ENCODE measurements at regions not wholly inside any gene's neighbourhood (a gene's known extent, or its start where the extent isn't known, plus 50 kb on each side); places are given as distances from the start of the nearest gene placed in this dataset.

DNA sequence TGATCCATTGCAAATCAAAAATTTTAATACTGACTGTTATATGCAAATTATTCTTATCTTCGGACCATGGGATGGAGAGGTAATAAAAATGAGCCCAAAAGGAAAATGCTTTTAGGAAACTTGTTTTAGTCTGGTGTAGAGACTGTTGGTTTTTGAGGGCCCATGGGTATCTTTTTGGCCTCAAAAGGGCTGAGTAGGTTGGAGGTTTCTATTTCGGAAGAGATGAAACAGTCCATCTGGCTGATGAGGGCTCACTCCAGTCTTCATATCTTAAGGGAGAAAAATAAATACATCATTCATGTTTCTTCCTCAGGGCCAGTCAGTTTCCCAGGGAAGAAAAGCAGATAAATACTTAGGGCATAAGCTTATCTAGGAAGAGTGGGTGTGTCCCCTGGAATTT lies 290.7 kb downstream of the RMST start:
- DNase-seq (ENCODE audit: extremely low spot score): no peak
- TF ChIP-seq SP1 (IDR thresholded peaks at IDR 0.05) (no peak), L3MBTL2 (conservative IDR thresholded peaks at IDR 0.05) (no peak), NFRKB (IDR thresholded peaks at IDR 0.05) (no peak), HDGF (IDR thresholded peaks at IDR 0.05; ENCODE audit: borderline replicate concordance) (no peak), FOXK2 (IDR thresholded peaks at IDR 0.05) (no peak), BHLHE40 (IDR thresholded peaks at IDR 0.05; ENCODE audit: borderline replicate concordance) (no peak), CTBP1 (IDR thresholded peaks at IDR 0.05; ENCODE audit: borderline replicate concordance) (no peak), LEF1 (IDR thresholded peaks at IDR 0.05; ENCODE audit: borderline replicate concordance) (no peak)
- TF ChIP-seq, protein P1, sequence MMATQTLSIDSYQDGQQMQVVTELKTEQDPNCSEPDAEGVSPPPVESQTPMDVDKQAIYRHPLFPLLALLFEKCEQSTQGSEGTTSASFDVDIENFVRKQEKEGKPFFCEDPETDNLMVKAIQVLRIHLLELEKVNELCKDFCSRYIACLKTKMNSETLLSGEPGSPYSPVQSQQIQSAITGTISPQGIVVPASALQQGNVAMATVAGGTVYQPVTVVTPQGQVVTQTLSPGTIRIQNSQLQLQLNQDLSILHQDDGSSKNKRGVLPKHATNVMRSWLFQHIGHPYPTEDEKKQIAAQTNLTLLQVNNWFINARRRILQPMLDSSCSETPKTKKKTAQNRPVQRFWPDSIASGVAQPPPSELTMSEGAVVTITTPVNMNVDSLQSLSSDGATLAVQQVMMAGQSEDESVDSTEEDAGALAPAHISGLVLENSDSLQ (IDR thresholded peaks at IDR 0.05): no peak
- CTCF ChIA-PET: no interaction called here
- POLR2A ChIA-PET: no interaction called here

DNA sequence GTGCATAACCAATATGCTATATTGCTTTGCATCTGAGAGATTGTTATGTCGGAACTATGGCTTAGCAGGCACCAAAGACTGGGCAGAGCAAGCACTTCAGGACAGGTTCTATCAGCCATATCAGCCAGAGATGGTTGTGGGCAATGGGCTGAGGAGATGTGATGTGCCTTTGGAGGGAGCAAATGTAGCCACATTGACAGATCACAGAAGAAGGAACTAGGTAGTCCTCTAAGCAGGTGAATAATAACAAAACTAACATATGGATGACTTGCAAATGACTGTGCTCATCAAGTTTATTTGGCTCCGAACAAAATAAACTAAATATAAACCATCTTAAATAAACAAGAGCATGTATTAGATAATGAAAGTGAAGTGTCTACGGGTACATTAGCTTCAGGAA lies 291.7 kb downstream of the RMST start:
- ChIA-PET POLR2A (no interaction called here), CTCF (no interaction called here)
- no peak for TF ChIP-seq ELF4 (IDR thresholded peaks at IDR 0.05)
- TF ChIP-seq TARDBP (IDR thresholded peaks at IDR 0.05): no peak
- no peak for TF ChIP-seq ZNF384 (IDR thresholded peaks at IDR 0.05)
- no peak for TF ChIP-seq LEF1 (IDR thresholded peaks at IDR 0.05; ENCODE audit: borderline replicate concordance)
- no peak for TF ChIP-seq FOXM1 (IDR thresholded peaks at IDR 0.05; ENCODE audit: borderline replicate concordance)
- no peak for TF ChIP-seq BHLHE40 (IDR thresholded peaks at IDR 0.05; ENCODE audit: borderline replicate concordance)
- TF ChIP-seq NFRKB (IDR thresholded peaks at IDR 0.05): no peak
- no peak for TF ChIP-seq CTBP1 (IDR thresholded peaks at IDR 0.05; ENCODE audit: borderline replicate concordance)
- DNase-seq (ENCODE audit: extremely low spot score): no peak

DNA sequence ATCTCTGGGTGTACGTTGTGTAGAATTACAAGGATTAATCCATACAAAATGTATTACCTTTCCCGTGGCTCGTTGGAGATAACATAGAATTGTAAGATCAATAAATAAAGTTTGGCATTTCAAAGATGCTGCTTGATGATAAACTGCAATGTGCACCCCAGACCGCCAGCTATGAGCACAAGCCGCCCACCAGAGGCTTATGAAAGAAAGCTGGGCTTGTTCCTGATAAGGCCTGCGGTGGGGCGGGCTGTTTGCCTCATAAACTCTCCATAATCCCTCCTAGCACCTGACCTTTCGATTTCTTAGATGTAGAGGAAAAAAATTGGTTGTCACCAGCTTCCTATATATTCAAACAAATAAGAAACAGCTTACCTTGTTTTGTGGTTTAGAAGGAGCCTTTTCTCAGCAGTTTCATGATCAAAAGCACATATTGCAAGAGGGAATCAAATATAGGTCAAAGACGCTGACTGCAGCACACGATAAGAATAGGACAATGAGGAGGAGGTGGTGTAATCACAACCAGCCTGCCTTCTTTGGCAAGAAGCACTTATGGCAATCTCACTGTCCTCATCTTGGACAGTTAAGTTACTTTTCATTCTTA lies 293.6 kb downstream of the RMST start:
- POLR2A ChIA-PET: no interaction called here
- no peak for TF ChIP-seq FOXK2 (IDR thresholded peaks at IDR 0.05)
- TF ChIP-seq SUZ12 (IDR thresholded peaks at IDR 0.05): no peak
- TF ChIP-seq CTBP1 (IDR thresholded peaks at IDR 0.05; ENCODE audit: borderline replicate concordance): no peak
- no peak for TF ChIP-seq ELF4 (IDR thresholded peaks at IDR 0.05)
- TF ChIP-seq HDGF (IDR thresholded peaks at IDR 0.05; ENCODE audit: borderline replicate concordance): no peak
- no peak for TF ChIP-seq ARNT (IDR thresholded peaks at IDR 0.05)
- no peak for TF ChIP-seq TARDBP (IDR thresholded peaks at IDR 0.05)
- no peak for TF ChIP-seq ZNF384 (IDR thresholded peaks at IDR 0.05)
- TF ChIP-seq FOXM1 (IDR thresholded peaks at IDR 0.05; ENCODE audit: borderline replicate concordance): no peak
- TF ChIP-seq SP1 (IDR thresholded peaks at IDR 0.05): no peak
- no peak for TF ChIP-seq FOXA1 (IDR thresholded peaks at IDR 0.05)
- TF ChIP-seq BHLHE40 (IDR thresholded peaks at IDR 0.05; ENCODE audit: borderline replicate concordance): no peak
- no peak for TF ChIP-seq LEF1 (IDR thresholded peaks at IDR 0.05; ENCODE audit: borderline replicate concordance)
- no peak for TF ChIP-seq NFRKB (IDR thresholded peaks at IDR 0.05)
- TF ChIP-seq, protein P1 (IDR thresholded peaks at IDR 0.05): no peak
- TF ChIP-seq L3MBTL2 (conservative IDR thresholded peaks at IDR 0.05): no peak
- no peak for DNase-seq (ENCODE audit: extremely low spot score)
- CTCF ChIA-PET: no interaction called here

DNA sequence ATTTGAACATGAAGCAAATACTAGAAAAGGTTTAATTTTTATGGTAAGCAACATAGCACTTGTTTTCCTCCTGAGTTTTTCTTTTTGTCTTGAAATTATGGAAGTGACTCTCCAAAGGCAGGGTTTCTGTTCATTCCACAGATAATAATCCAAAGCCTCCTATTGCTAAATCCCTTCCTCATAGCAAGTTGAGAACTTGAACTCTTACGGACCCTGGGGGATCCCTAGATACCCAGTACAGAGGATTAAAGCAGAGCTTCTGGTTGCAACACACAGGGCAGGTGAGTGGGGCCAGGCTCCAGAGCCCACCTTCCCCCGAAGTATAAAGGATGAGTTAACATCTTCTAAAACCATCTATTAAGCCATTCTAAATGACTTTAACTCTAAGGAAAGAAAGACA lies 294.1 kb downstream of the RMST start:
- POLR2A ChIA-PET: no interaction called here
- CTCF ChIA-PET: no interaction called here
- no peak for DNase-seq (ENCODE audit: extremely low spot score)
- no peak for TF ChIP-seq HDGF (IDR thresholded peaks at IDR 0.05; ENCODE audit: borderline replicate concordance)
- no peak for TF ChIP-seq CTBP1 (IDR thresholded peaks at IDR 0.05; ENCODE audit: borderline replicate concordance)
- TF ChIP-seq ELF4 (IDR thresholded peaks at IDR 0.05): no peak
- TF ChIP-seq SUZ12 (IDR thresholded peaks at IDR 0.05): no peak
- TF ChIP-seq BHLHE40 (IDR thresholded peaks at IDR 0.05; ENCODE audit: borderline replicate concordance): no peak
- no peak for TF ChIP-seq FOXM1 (IDR thresholded peaks at IDR 0.05; ENCODE audit: borderline replicate concordance)
- TF ChIP-seq ARNT (IDR thresholded peaks at IDR 0.05): no peak
- TF ChIP-seq FOXA1 (IDR thresholded peaks at IDR 0.05): no peak
- no peak for TF ChIP-seq L3MBTL2 (conservative IDR thresholded peaks at IDR 0.05)
- no peak for TF ChIP-seq ZNF384 (IDR thresholded peaks at IDR 0.05)
- TF ChIP-seq SP1 (IDR thresholded peaks at IDR 0.05): no peak
- no peak for TF ChIP-seq TARDBP (IDR thresholded peaks at IDR 0.05)
- TF ChIP-seq, protein P1 (IDR thresholded peaks at IDR 0.05): no peak
- no peak for TF ChIP-seq FOXK2 (IDR thresholded peaks at IDR 0.05)
- TF ChIP-seq LEF1 (IDR thresholded peaks at IDR 0.05; ENCODE audit: borderline replicate concordance): no peak

DNA sequence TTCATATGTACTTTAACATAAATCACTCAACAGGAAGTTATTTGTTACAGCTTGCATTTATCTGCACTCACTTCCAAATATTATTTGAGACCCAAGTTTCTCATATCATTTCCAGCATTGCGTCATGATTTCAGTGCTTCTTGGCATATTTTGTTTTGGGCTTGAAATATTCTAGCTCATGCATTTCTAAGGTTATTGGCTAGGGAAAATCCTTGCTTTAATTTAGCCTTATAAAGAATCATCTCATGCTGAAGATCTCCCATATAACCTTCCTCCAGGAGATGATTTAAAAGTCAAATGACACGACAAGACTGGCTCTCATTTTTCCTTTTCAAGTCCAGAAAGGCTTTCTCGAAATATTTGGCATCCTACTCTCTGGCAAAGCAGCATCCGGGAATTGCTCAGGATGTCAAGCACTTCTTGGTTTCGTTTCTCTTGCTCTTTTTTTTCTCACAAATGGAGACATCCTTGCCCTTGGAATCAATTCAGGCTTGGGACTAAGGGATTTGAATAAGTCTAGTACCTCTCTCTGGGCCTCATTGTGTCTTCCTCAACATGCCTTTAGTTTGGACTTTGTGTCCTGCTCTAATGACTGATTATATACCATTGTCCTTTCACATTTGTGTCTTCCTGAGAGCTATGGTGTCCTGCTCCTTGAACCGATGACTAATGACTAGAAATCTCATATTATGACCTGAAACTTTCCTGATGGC lies 295.0 kb downstream of the RMST start:
- ChIA-PET CTCF (no interaction called here), POLR2A (interaction anchor here (0.7 kb wide), 1 partner anchor 487 kb away, joined by 3 read pairs; no protein-coding TSS in a partner anchor)
- TF ChIP-seq NFRKB (IDR thresholded peaks at IDR 0.05) (no peak), FOXM1 (IDR thresholded peaks at IDR 0.05; ENCODE audit: borderline replicate concordance) (no peak), SP1 (IDR thresholded peaks at IDR 0.05) (no peak), ARNT (IDR thresholded peaks at IDR 0.05) (no peak), TARDBP (IDR thresholded peaks at IDR 0.05) (no peak), FOXA1 (IDR thresholded peaks at IDR 0.05) (no peak)
- DNase-seq (ENCODE audit: extremely low spot score): no peak

DNA sequence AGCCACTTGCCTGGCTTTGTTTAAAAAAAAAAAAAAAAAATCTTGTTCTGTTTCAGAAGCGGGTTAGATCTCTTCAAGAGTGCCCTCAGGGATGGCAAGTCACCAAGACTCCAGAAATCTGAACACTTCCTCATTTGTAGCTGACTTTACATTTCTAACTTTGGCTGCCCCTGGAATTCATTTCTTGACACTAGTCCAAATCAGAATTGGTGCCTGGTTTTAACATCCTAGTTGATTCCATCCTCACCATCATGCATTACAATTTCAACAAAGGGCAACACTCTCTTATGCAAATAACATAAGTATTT lies 295.5 kb downstream of the RMST start:
- TF ChIP-seq HDGF (IDR thresholded peaks at IDR 0.05; ENCODE audit: borderline replicate concordance): no peak
- no peak for TF ChIP-seq TARDBP (IDR thresholded peaks at IDR 0.05)
- TF ChIP-seq LEF1 (IDR thresholded peaks at IDR 0.05; ENCODE audit: borderline replicate concordance): no peak
- no peak for TF ChIP-seq FOXA1 (IDR thresholded peaks at IDR 0.05)
- CTCF ChIA-PET: no interaction called here

More for the DNA sequence above, 295.5 kb downstream of the RMST start:
- POLR2A ChIA-PET: interaction anchor here (0.7 kb wide), 1 partner anchor 487 kb away, joined by 3 read pairs; no protein-coding TSS in a partner anchor
- DNase-seq (ENCODE audit: extremely low spot score): no peak
